Peyer's patch (tissue), 4 donors: ENCODE measurements at regions not wholly inside any gene's neighbourhood (a gene's known extent, or its start where the extent isn't known, plus 50 kb on each side); places are given as distances from the start of the nearest gene placed in this dataset.

Experiments used
- DNase-seq, 3 donors: peaks; one replicate each; pipeline ENCODE4 v3.0.0-alpha.2; 2017 to 2019
- H3K27ac ChIP-seq, 4 donors: fragments of 200-600 bp; sonication (generic); one replicate each; pipeline ENCODE4 v1.5.1; 2016 to 2019
- H3K27me3 ChIP-seq, 2 donors: fragments of 200-600 bp; sonication (generic); one replicate each; pipeline ENCODE4 v1.5.1; 2019
- H3K36me3 ChIP-seq, 3 donors: fragments of 200-600 bp; sonication (generic); one replicate each; pipeline ENCODE4 v1.5.1; 2016 to 2019
- H3K4me1 ChIP-seq, 4 donors: fragments of 200-600 bp; sonication (generic); one replicate each; pipeline ENCODE4 v1.5.1; 2016 to 2019
- H3K4me3 ChIP-seq, 4 donors: fragments of 200-600 bp; sonication (generic); 1 replicate in 3 of 4; 2 replicates in 1 of 4; pipeline ENCODE4 v1.5.1; 2016 to 2019; ENCODE audit warnings: mild to moderate bottlenecking in 1 of 4
- H3K9me3 ChIP-seq, 4 donors: fragments of 200-600 bp; sonication (generic); one replicate each; pipeline ENCODE4 v1.5.1; 2016 to 2019; ENCODE audit warnings: mild to moderate bottlenecking in 1 of 4
- POLR2A ChIP-seq, 2 donors: fragments of 450-650 bp; IDR thresholded peaks; one replicate each; pipeline ENCODE4 v1.5.1; 2017; ENCODE audit warnings: antibody characterized with exemption in 2 of 2, mild to moderate bottlenecking in 2 of 2, moderate library complexity in 2 of 2
- TF ChIP-seq, protein P1 (sequence below), 6 experiments: fragments of 450-650 bp in 4 of 6; fragments of 200-600 bp in 2 of 6; sonication (generic) in 1 of 6; IDR thresholded peaks; one replicate each; pipeline ENCODE4 v1.5.1; 2017 to 2019; ENCODE audit warnings: antibody characterized with exemption in 6 of 6, mild to moderate bottlenecking in 3 of 6, moderate library complexity in 1 of 6

DNA sequence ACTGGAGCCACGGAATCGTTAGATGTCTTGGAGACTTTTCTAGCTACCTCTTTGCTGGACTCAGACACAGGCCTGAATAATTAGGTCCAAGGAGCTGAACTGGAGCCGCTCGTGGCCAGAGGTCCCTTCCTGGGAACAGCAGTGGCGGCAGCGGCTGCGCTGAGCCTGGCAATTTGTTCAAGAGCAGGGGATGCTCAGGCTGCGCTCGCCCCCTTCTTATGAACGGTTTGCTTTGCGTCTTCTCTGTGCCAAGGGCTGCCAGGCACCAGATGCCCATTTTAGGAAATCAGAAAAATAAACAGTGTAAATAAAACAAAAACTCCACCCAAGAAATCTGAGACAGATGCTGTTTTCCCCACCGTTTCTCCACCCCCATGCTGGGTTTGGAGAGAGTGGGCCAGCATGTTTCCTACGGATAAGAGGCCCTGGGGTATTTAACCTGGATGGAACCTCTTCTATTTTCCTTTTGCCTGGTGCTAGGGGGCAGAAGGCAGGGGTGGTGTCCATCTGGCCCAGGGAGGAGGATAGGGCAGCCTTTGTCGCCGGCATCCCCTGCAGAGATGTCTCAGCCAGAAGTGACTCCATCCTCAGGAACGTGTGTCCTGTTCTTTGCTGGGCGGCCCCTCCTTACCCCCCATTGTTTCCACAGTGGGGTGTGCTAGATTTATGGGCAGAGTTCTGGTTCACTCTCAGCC, 163.4 kb downstream of the SEC14L1 start:
- Histone ChIP-seq H3K4me3 (no peak overlapping the region), H3K4me1 (peaks cover 0 to 60% (median 0%) of the 10 kb centered on the region in 4 donors), H3K9me3 (no peaks in the 10 kb centered on the region), H3K36me3 (peaks cover 0 to 4% (median 0%) of the 10 kb centered on the region in 3 donors), H3K27ac (no peak overlapping the region), H3K27me3 (no peaks in the 10 kb centered on the region)
- TF ChIP-seq, protein P1, sequence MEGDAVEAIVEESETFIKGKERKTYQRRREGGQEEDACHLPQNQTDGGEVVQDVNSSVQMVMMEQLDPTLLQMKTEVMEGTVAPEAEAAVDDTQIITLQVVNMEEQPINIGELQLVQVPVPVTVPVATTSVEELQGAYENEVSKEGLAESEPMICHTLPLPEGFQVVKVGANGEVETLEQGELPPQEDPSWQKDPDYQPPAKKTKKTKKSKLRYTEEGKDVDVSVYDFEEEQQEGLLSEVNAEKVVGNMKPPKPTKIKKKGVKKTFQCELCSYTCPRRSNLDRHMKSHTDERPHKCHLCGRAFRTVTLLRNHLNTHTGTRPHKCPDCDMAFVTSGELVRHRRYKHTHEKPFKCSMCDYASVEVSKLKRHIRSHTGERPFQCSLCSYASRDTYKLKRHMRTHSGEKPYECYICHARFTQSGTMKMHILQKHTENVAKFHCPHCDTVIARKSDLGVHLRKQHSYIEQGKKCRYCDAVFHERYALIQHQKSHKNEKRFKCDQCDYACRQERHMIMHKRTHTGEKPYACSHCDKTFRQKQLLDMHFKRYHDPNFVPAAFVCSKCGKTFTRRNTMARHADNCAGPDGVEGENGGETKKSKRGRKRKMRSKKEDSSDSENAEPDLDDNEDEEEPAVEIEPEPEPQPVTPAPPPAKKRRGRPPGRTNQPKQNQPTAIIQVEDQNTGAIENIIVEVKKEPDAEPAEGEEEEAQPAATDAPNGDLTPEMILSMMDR (IDR thresholded peaks at IDR 0.05) = no peak
- TF ChIP-seq POLR2A (IDR thresholded peaks at IDR 0.05) = no peak
- DNase-seq = no peak

DNA sequence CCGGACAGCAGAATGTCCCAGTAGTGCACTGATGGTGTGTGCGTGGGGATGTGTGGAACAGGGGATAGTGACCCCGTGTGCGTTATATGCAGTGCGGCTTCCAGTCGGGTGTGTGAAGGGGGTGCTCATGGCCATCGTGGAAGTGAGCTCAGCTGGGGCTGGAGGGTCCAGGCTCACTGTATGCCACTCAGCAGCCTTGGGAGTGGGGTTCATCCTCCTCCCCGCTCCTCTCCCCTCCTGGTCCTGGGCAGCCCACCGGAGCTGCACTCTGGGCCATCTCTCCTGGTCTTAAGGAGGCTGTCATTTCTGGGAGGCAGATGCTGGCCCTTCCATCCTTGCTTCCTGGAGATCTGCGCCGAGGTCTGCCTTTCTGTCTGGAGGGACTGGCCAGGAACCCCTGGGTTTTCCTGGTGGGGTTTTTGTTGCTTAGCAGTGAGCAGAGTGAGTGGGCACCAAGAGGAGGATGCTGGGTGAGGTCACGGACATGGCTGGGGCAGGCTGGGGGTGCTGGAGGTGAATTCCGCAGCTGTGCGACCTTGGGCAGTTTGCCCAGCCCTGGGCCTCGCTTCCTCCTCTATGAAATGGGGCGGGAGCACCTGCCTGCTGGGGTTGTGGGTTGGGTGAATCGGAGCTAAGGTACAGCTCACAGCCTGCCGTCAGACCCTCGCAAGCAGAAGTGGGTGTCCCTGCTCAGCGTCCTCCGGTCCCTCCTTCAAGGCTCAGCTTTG, 164.1 kb downstream of the SEC14L1 start:
- TF ChIP-seq, protein P1 (IDR thresholded peaks at IDR 0.05) = no peak
- no peak for TF ChIP-seq POLR2A (IDR thresholded peaks at IDR 0.05)
- Histone ChIP-seq H3K36me3 (peaks cover 0 to 4% (median 0%) of the 10 kb centered on the region in 3 donors), H3K27ac (peak overlapping the region in 1 of 4 donors; percentile 52), H3K4me3 (no peak overlapping the region), H3K27me3 (no peaks in the 10 kb centered on the region), H3K9me3 (no peaks in the 10 kb centered on the region), H3K4me1 (peaks cover 0 to 58% (median 0%) of the 10 kb centered on the region in 4 donors)
- peak in 1 of 3 donors; percentile 74 for DNase-seq

DNA sequence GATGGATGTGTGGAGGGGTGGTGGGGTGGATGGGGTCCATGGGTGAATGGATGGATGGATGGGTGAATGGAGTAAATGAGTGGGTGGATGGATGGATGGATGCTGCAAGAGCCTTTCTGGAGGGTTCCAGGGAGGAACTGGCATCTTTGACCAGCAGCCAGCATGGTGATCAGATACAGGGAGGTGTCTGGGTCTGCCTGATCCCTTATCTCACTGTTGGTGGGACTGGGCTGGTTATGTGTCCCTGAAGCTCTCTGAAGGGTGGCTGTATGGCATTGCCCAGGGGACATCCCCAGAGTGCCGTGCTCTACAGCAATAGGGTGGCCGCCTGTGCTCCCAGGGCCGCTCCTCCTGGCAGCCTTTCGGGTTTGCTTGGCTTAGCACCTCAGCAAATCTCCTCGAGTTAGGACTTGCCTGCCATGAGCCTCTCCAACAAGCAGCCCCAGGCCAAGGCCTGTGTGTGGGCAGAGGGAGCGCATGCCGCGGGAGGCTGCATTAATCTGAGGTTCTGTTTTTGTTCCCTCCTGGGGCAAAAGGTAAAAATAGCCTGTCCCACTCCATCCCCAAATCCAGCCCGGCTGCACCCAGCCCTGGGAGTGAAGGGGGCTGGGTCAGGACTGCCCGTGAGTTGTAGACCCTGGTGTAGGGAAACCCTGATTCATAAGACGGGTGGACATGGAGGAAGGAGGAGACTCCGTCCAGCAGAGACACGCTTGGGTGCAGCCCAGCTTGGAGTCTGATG, 165.4 kb downstream of the SEC14L1 start:
- TF ChIP-seq, protein P1 (IDR thresholded peaks at IDR 0.05) = no peak
- TF ChIP-seq POLR2A (IDR thresholded peaks at IDR 0.05) = no peak
- no peak for DNase-seq
- Histone ChIP-seq H3K4me3 (no peak overlapping the region), H3K9me3 (no peaks in the 10 kb centered on the region), H3K36me3 (peaks cover 0 to 4% (median 0%) of the 10 kb centered on the region in 3 donors), H3K27ac (peak overlapping the region in 3 of 4 donors; percentile 38 to 80 (median 57)), H3K27me3 (no peaks in the 10 kb centered on the region), H3K4me1 (peaks cover 0 to 54% (median 0%) of the 10 kb centered on the region in 4 donors)

DNA sequence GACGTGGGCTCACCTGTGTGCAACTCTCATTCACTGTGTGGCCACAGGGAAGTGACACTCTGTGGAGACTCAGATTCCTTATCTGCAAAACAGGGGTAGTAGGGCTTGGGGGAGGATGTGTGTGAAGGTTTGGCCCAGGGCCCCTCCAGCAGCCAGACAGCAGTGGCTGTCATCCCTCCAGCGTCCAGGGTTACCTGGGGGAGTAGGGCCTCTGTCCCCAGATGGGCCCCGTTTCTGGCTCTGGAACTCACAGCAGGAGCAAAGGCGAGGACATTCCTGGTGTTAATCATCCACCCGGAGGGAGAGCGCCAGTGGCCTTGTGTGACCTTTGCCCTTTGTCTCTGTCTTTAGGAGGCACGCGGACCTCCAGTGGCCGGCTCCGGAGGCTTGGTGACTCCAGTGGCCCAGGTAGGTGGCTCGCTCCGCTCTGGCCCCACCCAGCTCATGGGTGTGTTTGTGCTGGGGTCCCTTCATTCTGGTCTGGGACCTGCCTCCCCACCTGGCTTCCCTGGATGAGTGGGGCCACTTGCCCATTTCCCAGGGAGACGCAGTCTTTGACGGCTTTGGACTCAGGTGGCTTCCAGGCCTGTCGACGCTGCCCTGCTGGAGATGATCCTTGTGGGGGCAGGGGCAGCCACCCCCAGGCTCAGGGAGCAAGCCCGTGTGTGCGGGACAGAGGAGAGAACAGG, 166.2 kb downstream of the SEC14L1 start:
- TF ChIP-seq, protein P1 (IDR thresholded peaks at IDR 0.05) = peak in 1 of 6 experiments; percentile 7
- no peak for TF ChIP-seq POLR2A (IDR thresholded peaks at IDR 0.05)
- peaks cover 0 to 61% (median 3%) of the 10 kb centered on the region in 4 donors for H3K4me1 ChIP-seq
- H3K27me3 ChIP-seq = no peaks in the 10 kb centered on the region
- H3K4me3 ChIP-seq = no peak overlapping the region
- H3K9me3 ChIP-seq = no peaks in the 10 kb centered on the region
- peaks cover 0 to 4% (median 0%) of the 10 kb centered on the region in 3 donors for H3K36me3 ChIP-seq
- H3K27ac ChIP-seq = peak overlapping the region in 3 of 4 donors; percentile 38 to 80 (median 57)
- DNase-seq = peak in 2 of 3 donors; percentile 81 to 83
